Panc1 (cell line): ENCODE measurements at regions not wholly inside any gene's neighbourhood (a gene's known extent, or its start where the extent isn't known, plus 50 kb on each side); places are given as distances from the start of the nearest gene placed in this dataset.

Experiments
- ATAC-seq: fragments of 200-7000 bp; cut with Tn5 transposase; 2 replicates; pipeline ENCODE4 v1.9.1; 2020; ENCODE audit warnings: mild to moderate bottlenecking, moderate library complexity
- BruUV-seq: library from RNA; stranded (reverse); fragments of 400-500 nt; replicated peaks from 2 replicates; lab custom pipeline; 2021; lab: Mats Ljungman, UMichigan
- CTCF ChIA-PET: fragments of 300-600 bp; sonication (Branson Sonifier 250); formaldehyde crosslinking; loops from one replicate; lab custom pipeline; 2022; ENCODE audit warnings: antibody characterized with exemption; lab: Charles Lee
- POLR2A ChIA-PET: fragments of 300-600 bp; sonication (Branson Sonifier 250); formaldehyde crosslinking; loops from one replicate; lab custom pipeline; 2022; ENCODE audit warnings: antibody characterized with exemption; lab: Charles Lee
- DNase-seq: peaks from one replicate; pipeline ENCODE4 v3.0.0-alpha.2; 2010; ENCODE audit warnings: low read depth, low spot score
- H3K27ac ChIP-seq: 2 replicates; pipeline ENCODE4 v1.5.1; 2011; ENCODE audit warnings: mild to moderate bottlenecking, low read length, inconsistent platforms
- H3K27me3 ChIP-seq: fragments of 200-500 bp; sonication (Bioruptor generic); 2 replicates; pipeline ENCODE4 v1.6.0; 2014; ENCODE audit warnings: low read length, inconsistent platforms; ENCODE audit not compliant: control insufficient read depth, insufficient read depth
- H3K36me3 ChIP-seq: fragments of 200-500 bp; sonication (Bioruptor generic); 2 replicates; pipeline ENCODE4 v1.5.1; 2014; ENCODE audit warnings: inconsistent platforms, mild to moderate bottlenecking, low read length, moderate library complexity; ENCODE audit not compliant: control insufficient read depth, insufficient read depth
- H3K4me1 ChIP-seq: 2 replicates; pipeline ENCODE4 v1.5.1; 2011; ENCODE audit warnings: inconsistent platforms, mild to moderate bottlenecking, low read length, moderate library complexity; ENCODE audit not compliant: control insufficient read depth, insufficient read depth
- H3K4me3 ChIP-seq, 2 experiments: 2 replicates each; pipeline ENCODE4 v1.5.1; 2011 to 2012; ENCODE audit warnings: low read depth in 2 of 2, low read length in 2 of 2, mild to moderate bottlenecking in 2 of 2, inconsistent platforms in 1 of 2, moderate library complexity in 1 of 2
- H3K9me3 ChIP-seq: fragments of 200-500 bp; sonication (Bioruptor generic); 2 replicates; pipeline ENCODE4 v1.5.1; 2014; ENCODE audit warnings: low read depth, mild to moderate bottlenecking, inconsistent platforms, low read length, moderate library complexity; ENCODE audit not compliant: control insufficient read depth, insufficient read depth
- CTCF ChIP-seq: fragments of 450-650 bp; IDR thresholded peaks from 2 replicates; pipeline ENCODE4 v1.5.1; 2017; ENCODE audit warnings: mild to moderate bottlenecking
- POLR2AphosphoS5 ChIP-seq: IDR thresholded peaks from 2 replicates; pipeline ENCODE4 v1.6.1; 2012; ENCODE audit warnings: mild to moderate bottlenecking, low read depth, low read length, moderate library complexity
- REST ChIP-seq, 2 experiments: IDR thresholded peaks; 2 replicates each; pipeline ENCODE4 v1.6.1; 2011 to 2012; ENCODE audit warnings: low read depth in 2 of 2, control low read depth in 1 of 2, low read length in 1 of 2, mild to moderate bottlenecking in 1 of 2, moderate library complexity in 1 of 2; ENCODE audit not compliant: insufficient read depth in 1 of 2
- SIN3A ChIP-seq: IDR thresholded peaks from 2 replicates; pipeline ENCODE4 v1.6.1; 2012; ENCODE audit warnings: low read depth, mild to moderate bottlenecking, low read length, moderate library complexity, borderline replicate concordance; ENCODE audit not compliant: insufficient read depth
- TCF7L2 ChIP-seq: IDR thresholded peaks from 2 replicates; pipeline ENCODE4 v1.6.1; 2011; ENCODE audit warnings: mild to moderate bottlenecking, low read depth, low read length, inconsistent platforms
- in situ Hi-C: cut with HindIII; loops from 2 replicates; pipeline ENCODE4 v1.10.0; 2016; ENCODE audit warnings: low sequenced_read_pairs, low pct_unique_long_range_greater_than_20kb
- intact Hi-C: fragments of 100-400 bp; cut with micrococcal nuclease; formaldehyde crosslinking; loops from one replicate; pipeline ENCODE4 v1.10.0; 2022; ENCODE audit not compliant: unreplicated experiment

- TF ChIP-seq POLR2AphosphoS5, result no peak
- TF ChIP-seq CTCF, result no peak
- 0 out of 2 replicates have a peak, but pooled peaks have one; percentile 34 for TF ChIP-seq TCF7L2
- no peak for TF ChIP-seq REST (IDR thresholded peaks at IDR 0.05; ENCODE audit: insufficient read depth in 1 of 2, low read depth in 2 of 2, low read length in 1 of 2)
- no peak for ATAC-seq
- no peak for DNase-seq
- BruUV-seq, result no TSS peak
- no peaks in the 10 kb centered on the region for H3K27me3 ChIP-seq
- H3K36me3 ChIP-seq, result no peaks in the 10 kb centered on the region
- no peaks in the 10 kb centered on the region for H3K9me3 ChIP-seq
- in situ Hi-C loops (no loop called here), intact Hi-C loops (no loop called here)
- no peak overlapping the region for H3K27ac ChIP-seq
- ChIA-PET POLR2A (no interaction called here), CTCF (no interaction called here)
- no peaks in the 10 kb centered on the region for H3K4me1 ChIP-seq
- H3K4me3 ChIP-seq, result no peak overlapping the region
Measured at GRCh38 chr15:95174301-95175259, 943.2 kb downstream of the MCTP2 start.

GRCh38 chr15:95175914-95176658 is 944.7 kb downstream of the MCTP2 start:
- CTCF ChIA-PET, result no interaction called here
- POLR2A ChIA-PET, result interaction anchor here (0.7 kb wide), 1 partner anchor 620 kb away, joined by 16 read pairs; no protein-coding TSS in a partner anchor
- H3K27me3 ChIP-seq, result no peaks in the 10 kb centered on the region
- H3K9me3 ChIP-seq, result peaks cover 11% of the 10 kb centered on the region; the same call in 1 of the 2 replicates
- no peak for ATAC-seq
- no peaks in the 10 kb centered on the region for H3K4me1 ChIP-seq
- H3K4me3 ChIP-seq, result no peak overlapping the region
- no peak overlapping the region for H3K27ac ChIP-seq
- intact Hi-C loops (no loop called here), in situ Hi-C loops (no loop called here)
- H3K36me3 ChIP-seq, result no peaks in the 10 kb centered on the region
- TF ChIP-seq POLR2AphosphoS5, result no peak
- TF ChIP-seq SIN3A, result no peak
- no peak for TF ChIP-seq REST (IDR thresholded peaks at IDR 0.05; ENCODE audit: insufficient read depth in 1 of 2, low read depth in 2 of 2, low read length in 1 of 2)
- TF ChIP-seq TCF7L2, result no peak
- no peak for TF ChIP-seq CTCF
- no TSS peak for BruUV-seq
- DNase-seq, result no peak
